GM23338 (cell line): ENCODE measurements at regions not wholly inside any gene's neighbourhood (a gene's known extent, or its start where the extent isn't known, plus 50 kb on each side); places are given as distances from the start of the nearest gene placed in this dataset.

Source experiments
- CREB1 ChIP-seq: fragments of 250-450 bp; sonication (Bioruptor Pico); IDR thresholded peaks from 2 replicates; pipeline ENCODE4 v1.5.0; 2020; ENCODE audit warnings: low read depth, mild to moderate bottlenecking, moderate library complexity
- CTCF ChIP-seq, 2 experiments: fragments of 200-600 bp in 1 of 2; sonication (generic) in 1 of 2; conservative IDR thresholded peaks; 2 replicates each; pipeline versions ENCODE4 v1.5.1 to v1.6.1; 2016 to 2017; ENCODE audit warnings: antibody characterized with exemption in 2 of 2, low read depth in 2 of 2, mild to moderate bottlenecking in 2 of 2, moderate library complexity in 1 of 2
- EZH2 ChIP-seq: fragments of 200-600 bp; sonication (generic); IDR thresholded peaks from one replicate; pipeline ENCODE4 v1.8.0; 2017; ENCODE audit warnings: antibody characterized with exemption, mild to moderate bottlenecking, low read depth; ENCODE audit not compliant: unreplicated experiment
- EZH2phosphoT487 ChIP-seq: fragments of 200-600 bp; sonication (generic); IDR thresholded peaks from one replicate; pipeline ENCODE4 v1.8.1; 2018; ENCODE audit warnings: antibody characterized with exemption; ENCODE audit not compliant: unreplicated experiment
- JUNB ChIP-seq: IDR thresholded peaks from one replicate; pipeline ENCODE4 v1.6.1; 2016; ENCODE audit warnings: antibody characterized with exemption; ENCODE audit not compliant: unreplicated experiment
- POLR2AphosphoS5 ChIP-seq: IDR thresholded peaks from 2 replicates; pipeline ENCODE4 v1.6.1; 2016; ENCODE audit warnings: antibody characterized with exemption, low read depth
- ZNF331 ChIP-seq: fragments of 250-450 bp; sonication (Bioruptor Pico); IDR thresholded peaks from 2 replicates; pipeline ENCODE4 v1.5.0; 2020; ENCODE audit warnings: low read depth, mild to moderate bottlenecking, moderate library complexity
- TF ChIP-seq, protein P1 (sequence below): IDR thresholded peaks from 2 replicates; pipeline ENCODE4 v1.6.1; 2016; ENCODE audit warnings: antibody characterized with exemption
- TF ChIP-seq, protein P2 (sequence below): IDR thresholded peaks from one replicate; pipeline ENCODE4 v1.6.1; 2018; ENCODE audit warnings: antibody characterized with exemption; ENCODE audit not compliant: unreplicated experiment

- TF ChIP-seq EZH2 (no peak), CTCF (conservative IDR thresholded peaks at IDR 0.05; ENCODE audit: low read depth in 2 of 2) (no peak), POLR2AphosphoS5 (no peak), JUNB (no peak), EZH2phosphoT487 (no peak), ZNF331 (no peak), CREB1 (no peak)
- TF ChIP-seq, protein P1, sequence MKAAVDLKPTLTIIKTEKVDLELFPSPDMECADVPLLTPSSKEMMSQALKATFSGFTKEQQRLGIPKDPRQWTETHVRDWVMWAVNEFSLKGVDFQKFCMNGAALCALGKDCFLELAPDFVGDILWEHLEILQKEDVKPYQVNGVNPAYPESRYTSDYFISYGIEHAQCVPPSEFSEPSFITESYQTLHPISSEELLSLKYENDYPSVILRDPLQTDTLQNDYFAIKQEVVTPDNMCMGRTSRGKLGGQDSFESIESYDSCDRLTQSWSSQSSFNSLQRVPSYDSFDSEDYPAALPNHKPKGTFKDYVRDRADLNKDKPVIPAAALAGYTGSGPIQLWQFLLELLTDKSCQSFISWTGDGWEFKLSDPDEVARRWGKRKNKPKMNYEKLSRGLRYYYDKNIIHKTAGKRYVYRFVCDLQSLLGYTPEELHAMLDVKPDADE, result no peak
- TF ChIP-seq, protein P2, sequence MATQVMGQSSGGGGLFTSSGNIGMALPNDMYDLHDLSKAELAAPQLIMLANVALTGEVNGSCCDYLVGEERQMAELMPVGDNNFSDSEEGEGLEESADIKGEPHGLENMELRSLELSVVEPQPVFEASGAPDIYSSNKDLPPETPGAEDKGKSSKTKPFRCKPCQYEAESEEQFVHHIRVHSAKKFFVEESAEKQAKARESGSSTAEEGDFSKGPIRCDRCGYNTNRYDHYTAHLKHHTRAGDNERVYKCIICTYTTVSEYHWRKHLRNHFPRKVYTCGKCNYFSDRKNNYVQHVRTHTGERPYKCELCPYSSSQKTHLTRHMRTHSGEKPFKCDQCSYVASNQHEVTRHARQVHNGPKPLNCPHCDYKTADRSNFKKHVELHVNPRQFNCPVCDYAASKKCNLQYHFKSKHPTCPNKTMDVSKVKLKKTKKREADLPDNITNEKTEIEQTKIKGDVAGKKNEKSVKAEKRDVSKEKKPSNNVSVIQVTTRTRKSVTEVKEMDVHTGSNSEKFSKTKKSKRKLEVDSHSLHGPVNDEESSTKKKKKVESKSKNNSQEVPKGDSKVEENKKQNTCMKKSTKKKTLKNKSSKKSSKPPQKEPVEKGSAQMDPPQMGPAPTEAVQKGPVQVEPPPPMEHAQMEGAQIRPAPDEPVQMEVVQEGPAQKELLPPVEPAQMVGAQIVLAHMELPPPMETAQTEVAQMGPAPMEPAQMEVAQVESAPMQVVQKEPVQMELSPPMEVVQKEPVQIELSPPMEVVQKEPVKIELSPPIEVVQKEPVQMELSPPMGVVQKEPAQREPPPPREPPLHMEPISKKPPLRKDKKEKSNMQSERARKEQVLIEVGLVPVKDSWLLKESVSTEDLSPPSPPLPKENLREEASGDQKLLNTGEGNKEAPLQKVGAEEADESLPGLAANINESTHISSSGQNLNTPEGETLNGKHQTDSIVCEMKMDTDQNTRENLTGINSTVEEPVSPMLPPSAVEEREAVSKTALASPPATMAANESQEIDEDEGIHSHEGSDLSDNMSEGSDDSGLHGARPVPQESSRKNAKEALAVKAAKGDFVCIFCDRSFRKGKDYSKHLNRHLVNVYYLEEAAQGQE, result no peak
Measured at GRCh38 chr13:76148926-76149325, 512.8 kb downstream of the LMO7 start.
